Esophagus muscularis mucosa (tissue), 3 donors: ENCODE measurements at regions not wholly inside any gene's neighbourhood (a gene's known extent, or its start where the extent isn't known, plus 50 kb on each side); places are given as distances from the start of the nearest gene placed in this dataset.

Experiments used
- CTCF ChIP-seq, 3 experiments: fragments of 200-600 bp in 2 of 3; fragments of 450-650 bp in 1 of 3; sonication (generic) in 2 of 3; IDR thresholded peaks; one replicate each; pipeline ENCODE4 v1.5.1; 2017 to 2019; ENCODE audit warnings: antibody characterized with exemption in 3 of 3, mild to moderate bottlenecking in 2 of 3, moderate library complexity in 1 of 3
- POLR2A ChIP-seq: fragments of 450-650 bp; IDR thresholded peaks from one replicate; pipeline ENCODE4 v1.6.1; 2017; ENCODE audit warnings: antibody characterized with exemption, moderate library complexity, mild to moderate bottlenecking, low read depth

GRCh38 chr17:16881239-16881924 lies 90.5 kb downstream of the TNFRSF13B start:
- TF ChIP-seq CTCF (IDR thresholded peaks at IDR 0.05) (no peak), POLR2A (no peak)
